ENCODE measurements at regions not wholly inside any gene's neighbourhood (a gene's known extent, or its start where the extent isn't known, plus 50 kb on each side); places are given as distances from the start of the nearest gene placed in this dataset.
"Not testable (repeated sequence)": the region's sequence is repeated elsewhere in the genome, so short reads cannot be mapped to it uniquely, and the experiment has no call there.

- DNase-seq = no peak
Measured at GRCh38 chr10:124161601-124162000, 68.2 kb upstream of the CHST15 start.

DNA sequence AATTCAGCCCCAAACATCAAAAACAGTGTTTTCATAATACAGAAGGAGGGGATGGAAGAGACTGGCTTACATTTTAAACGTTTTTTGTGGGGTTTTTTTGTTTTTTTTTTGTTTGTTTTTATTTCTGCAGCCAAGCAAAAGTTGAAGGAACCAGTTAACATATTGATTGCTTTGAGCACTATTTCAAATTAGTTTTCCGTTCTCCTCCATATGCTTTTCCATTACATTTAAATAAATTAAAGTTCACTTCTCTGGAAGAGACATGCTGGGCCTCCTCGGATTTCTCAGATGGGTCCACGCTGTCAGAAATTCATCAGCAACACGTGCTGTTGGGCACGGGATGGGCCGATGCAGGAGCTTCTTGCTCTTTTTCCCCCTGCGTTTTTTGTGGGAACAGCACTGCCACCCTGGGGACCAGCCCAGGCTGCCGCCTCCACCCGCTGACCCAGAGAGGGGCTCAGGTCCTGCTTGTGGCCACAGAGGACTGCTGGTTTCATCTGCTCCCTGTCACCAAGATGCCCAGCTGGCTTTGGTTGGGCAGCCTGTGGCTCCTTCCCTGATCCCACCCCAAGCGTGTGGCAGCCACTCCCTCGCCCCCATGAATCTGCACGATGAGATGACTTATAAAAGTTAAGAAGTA lies 67.7 kb upstream of the CHST15 start:
- no peak for DNase-seq

- DNase-seq = no peak
Measured at GRCh38 chr10:124160176-124160575, 66.8 kb upstream of the CHST15 start.

DNA sequence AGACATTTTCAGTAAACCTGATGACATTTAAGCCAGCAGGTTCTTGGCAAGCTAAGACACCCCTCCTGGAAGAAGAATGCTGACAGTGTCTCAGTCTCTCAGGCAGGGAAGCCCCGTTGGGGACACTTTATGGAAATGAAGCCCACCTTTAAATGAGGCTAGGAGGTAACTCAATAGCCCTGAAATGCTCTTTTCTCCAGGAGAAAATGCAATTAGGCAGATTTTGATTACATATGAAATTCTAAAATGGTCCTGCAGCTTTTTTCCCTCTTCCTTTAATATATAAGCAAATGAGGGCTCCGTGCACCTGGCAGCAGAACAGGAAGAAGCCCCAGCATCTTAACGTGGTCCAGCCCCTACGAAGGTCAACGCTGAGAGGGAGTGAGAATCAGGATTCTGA lies 65.8 kb upstream of the CHST15 start:
- no peak for DNase-seq

DNA sequence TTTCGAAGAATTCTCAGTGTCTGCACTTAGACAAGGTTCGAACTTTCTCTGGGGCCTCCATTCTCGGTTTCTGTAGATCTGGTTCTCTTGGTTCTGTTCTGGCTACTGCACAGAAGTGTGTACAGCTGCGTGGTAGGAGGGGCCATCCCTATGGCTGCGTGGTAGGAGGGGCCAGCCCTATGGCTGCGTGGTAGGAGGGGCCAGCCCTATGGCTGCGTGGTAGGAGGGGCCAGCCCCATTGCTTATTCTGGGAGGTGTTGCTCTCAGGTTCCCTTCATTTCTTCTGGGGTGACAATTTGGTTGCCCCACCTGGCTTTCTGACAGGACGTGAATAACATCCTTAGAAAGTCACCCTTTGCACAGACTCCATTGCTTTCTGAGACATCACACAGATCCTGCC lies 65.2 kb upstream of the CHST15 start:
- DNase-seq = no peak

GRCh38 chr10:124157271-124157681 lies 63.9 kb upstream of the CHST15 start:
- DNase-seq = no peak

DNA sequence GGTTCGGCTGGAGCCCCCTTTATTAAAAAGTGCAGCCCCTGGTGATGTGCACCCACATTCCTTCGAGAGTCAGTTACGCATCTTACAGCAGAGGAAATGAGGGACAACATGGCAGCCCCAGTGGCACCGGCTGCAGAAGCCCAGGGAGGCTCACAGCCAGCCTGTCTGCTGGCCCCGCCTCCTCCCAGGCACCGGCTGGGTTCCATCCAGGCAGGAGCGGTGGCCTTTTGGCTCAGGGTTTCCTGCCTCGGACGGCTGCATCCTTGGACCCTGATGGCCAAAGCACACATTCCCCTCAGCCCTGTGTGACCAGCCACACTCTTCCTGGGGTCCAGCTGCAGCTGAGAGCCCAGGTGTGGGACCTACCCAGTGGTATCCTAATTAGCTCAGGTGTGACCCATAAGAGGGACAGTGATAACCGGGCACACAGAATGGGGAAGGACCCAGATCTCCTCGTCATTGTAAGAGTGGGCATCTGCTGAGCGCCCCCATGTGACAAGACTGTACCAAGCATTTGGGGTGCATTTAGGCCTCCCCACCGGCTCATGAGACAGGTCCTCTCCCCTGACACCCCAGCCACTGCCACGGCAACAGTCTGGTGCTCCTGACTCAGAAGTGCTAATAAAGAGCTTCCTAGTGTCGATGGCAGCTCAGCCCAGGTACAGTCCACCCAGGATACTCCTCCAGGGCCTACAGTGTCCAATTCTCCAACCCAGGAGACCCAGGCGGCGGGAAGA lies 63.3 kb upstream of the CHST15 start:
- DNase-seq = no peak

- DNase-seq = no peak
Measured at GRCh38 chr10:124155781-124156435, 62.5 kb upstream of the CHST15 start.

- no peak for DNase-seq
Measured at GRCh38 chr10:124153023-124153826, 59.8 kb upstream of the CHST15 start.

DNA sequence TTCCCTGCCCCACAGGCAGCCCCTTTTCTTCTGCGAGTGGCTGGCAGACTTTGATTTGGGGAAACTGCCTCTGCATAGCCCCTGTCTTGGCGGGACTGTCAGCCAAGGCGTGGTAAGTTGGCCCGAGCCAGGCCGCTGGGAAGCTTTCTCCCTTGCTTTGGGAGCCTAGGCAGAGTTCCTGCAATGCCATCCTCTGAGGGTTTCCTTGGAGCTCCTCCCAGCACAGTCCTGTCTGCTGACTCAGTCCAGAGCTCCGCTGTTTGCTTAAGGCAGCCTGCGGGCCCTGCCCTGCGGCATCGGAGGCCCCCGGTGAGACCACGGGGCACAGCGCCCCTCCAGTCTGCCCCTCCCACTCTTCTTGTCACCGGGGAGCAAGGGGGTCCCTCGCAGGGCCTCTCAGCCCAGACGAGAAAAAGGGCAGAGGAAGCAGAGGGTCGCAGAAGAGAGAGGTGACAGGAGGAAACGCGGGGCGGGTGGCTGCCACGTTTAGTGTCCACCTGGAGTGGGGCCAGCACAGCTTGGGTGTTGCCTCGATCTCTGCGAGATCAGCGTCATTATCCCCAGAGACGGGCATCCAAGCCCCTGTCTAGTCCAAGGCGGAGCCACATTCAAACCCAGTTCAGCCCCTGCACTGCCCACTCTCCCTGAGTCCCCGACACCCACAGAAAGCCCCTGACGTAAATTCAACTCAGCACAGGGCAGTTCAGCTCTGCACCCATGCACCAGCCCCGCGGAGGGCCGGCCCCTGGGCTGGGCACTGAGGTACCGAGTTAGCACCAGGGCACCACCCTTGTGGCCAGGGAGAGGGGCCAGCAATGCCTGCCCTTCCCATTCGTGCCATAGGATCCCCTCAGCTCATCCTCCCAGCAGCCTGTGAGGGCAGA lies 59.0 kb upstream of the CHST15 start:
- DNase-seq = peak in 6 of 14 donors; percentile 9 to 59 (median 44)

DNA sequence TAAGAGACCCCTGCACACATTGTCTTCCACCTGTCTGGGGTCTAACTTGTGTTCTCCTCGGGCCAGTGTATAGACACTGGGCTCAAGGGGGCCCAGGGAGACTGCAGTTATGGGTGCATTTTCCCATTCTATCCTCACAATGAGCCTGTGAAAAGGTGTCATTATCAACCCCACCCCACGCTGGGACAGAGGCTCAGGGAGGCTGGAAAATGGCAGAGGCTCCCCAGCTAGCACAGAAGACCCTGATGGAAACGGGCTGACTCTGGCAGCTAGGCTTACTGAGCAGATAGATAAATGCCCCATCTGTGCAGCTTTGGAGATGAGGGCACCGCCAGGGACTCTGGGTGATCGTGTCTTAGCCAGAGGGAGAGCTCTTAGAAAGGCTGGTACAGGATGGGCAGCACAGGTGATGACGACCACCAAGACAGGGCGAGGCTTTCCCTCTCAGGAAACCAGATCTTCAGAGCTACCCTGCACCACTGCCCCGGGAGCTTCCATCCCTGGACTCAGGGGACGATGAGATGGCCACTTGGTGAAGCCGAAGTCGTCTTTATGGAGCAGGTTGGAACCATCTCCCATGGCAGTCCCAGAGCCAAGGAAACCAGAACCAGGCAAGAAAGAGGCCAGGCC lies 58.2 kb upstream of the CHST15 start:
- DNase-seq = no peak

DNA sequence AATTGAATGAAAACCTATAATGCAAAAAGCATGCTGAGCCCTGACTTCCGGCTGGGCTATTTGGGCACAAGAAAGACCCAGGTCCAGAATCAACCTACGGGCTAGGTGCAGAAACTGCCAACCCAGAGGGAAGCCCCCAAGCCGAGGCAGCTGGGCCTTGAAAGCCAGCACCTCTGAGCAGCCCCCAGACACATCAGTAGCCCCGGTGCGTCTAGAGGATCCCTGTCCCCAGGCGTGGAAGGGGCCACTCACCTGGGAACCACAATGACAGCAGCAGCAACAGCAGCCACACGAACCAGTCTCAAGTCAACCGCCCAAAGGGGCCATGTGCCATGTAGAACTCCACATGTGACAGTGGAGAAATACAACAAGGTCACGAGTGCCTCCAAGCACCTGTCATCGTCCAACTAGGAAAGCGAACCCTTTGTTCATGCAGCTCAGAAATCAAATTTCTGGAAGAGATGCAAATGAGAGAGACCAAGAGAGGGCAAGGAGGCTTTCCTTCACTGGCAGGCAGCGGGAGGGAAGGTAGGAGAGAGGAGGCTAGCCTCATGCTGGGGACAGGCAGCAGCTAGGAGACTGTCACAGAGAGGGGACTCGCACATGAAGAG lies 57.5 kb upstream of the CHST15 start:
- DNase-seq = no peak

DNA sequence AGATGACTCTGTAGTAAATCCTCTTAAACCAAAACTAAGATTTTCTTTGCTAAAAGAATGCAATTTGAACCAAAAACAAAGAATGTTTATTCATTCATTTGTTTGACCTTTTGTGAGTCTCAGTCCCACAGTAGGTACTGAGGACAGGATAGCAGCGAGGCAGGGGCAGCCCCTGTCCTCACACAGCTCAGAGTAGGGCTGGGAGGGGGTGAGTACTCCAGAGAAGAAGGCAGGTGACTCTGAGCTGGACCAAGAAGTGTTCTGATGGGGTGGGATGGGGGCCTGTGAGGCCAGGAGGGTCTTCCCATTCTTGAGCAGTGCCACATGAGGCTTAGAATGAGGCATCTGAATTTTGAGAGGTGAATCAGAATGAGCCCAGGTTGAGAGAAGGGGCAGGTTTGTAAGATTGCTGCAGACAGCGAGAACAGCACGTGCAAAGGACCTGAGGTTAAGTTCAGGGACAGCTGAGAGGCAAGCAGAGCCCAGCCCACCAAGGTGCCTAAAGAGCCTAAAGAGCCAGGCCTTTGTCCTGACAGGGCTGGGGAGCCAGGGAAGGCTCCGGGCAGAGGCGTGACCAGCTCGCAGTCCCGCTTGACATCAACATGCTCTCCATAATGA lies 56.9 kb upstream of the CHST15 start:
- no peak for DNase-seq

GRCh38 chr10:124149189-124150042 lies 56.0 kb upstream of the CHST15 start:
- DNase-seq = no peak

- not testable (repeated sequence) for DNase-seq
Measured at GRCh38 chr10:124148509-124149188, 55.3 kb upstream of the CHST15 start.

- DNase-seq = no peak
Measured at GRCh38 chr10:124146483-124146882, 53.1 kb upstream of the CHST15 start.

- DNase-seq = peak in 4 of 14 donors; percentile 13 to 36 (median 26)
Measured at GRCh38 chr10:124145109-124145870, 51.9 kb upstream of the CHST15 start.

DNA sequence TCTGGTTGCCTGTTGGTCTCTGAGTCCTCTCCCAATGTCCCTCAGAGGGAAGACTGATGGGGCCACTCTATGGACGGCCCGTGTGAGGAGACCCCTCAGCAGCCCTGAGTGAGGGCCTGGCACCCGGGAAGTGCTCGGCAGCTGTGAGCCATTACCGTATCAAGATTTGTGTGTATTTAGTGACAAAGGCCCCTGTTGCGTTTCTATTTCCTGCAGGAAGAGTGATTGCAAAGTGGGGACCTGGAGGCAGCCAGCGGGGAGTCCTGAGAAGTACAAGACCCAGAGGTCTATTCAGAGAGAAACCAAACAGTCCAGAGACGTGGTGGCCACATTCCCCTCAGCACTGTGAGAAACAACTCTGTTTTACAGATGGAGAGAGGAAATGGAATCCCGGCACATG lies 51.1 kb upstream of the CHST15 start:
- no peak for DNase-seq

All from C1 segment of cervical spinal cord (tissue), 14 donors.